ENCODE measurements at regions not wholly inside any gene's neighbourhood (a gene's known extent, or its start where the extent isn't known, plus 50 kb on each side); places are given as distances from the start of the nearest gene placed in this dataset.

DNA sequence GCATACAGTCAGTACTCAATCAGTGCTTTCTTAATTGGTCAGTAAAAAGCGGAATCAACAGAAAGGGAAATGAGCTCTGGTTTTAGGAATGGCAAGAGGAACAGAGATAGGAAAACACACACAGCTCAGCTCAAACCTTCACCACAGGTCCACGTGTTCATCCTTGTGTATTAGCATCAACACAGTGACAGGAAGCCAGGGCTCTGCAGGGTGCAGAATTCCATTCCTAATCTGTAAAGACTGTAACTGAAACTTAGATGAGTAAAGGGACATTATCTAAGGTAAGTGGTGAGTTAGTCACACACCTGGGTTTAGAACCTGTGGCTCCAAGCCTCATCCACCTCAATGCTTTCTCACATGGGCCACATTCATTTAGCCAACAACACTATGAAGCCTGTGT is 1242.2 kb upstream of the TMEM132C start:
- DNase-seq (ENCODE audit: low spot score): no peak
- TF ChIP-seq, protein P1, sequence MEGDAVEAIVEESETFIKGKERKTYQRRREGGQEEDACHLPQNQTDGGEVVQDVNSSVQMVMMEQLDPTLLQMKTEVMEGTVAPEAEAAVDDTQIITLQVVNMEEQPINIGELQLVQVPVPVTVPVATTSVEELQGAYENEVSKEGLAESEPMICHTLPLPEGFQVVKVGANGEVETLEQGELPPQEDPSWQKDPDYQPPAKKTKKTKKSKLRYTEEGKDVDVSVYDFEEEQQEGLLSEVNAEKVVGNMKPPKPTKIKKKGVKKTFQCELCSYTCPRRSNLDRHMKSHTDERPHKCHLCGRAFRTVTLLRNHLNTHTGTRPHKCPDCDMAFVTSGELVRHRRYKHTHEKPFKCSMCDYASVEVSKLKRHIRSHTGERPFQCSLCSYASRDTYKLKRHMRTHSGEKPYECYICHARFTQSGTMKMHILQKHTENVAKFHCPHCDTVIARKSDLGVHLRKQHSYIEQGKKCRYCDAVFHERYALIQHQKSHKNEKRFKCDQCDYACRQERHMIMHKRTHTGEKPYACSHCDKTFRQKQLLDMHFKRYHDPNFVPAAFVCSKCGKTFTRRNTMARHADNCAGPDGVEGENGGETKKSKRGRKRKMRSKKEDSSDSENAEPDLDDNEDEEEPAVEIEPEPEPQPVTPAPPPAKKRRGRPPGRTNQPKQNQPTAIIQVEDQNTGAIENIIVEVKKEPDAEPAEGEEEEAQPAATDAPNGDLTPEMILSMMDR (IDR thresholded peaks at IDR 0.05): no peak
- no peak overlapping the region for H3K4me3 ChIP-seq
- H3K36me3 ChIP-seq: no peaks in the 10 kb centered on the region
- no peak for ATAC-seq (ENCODE audit: insufficient number of reproducible peaks, low FRiP score, low read depth)
- H3K4me1 ChIP-seq (ENCODE audit: control insufficient read depth in 1 of 2, low read depth in 2 of 2): no peaks in the 10 kb centered on the region
- no peak overlapping the region for H3K27ac ChIP-seq
- H3K27me3 ChIP-seq (replicated peaks; ENCODE audit: insufficient read depth): no peaks in the 10 kb centered on the region
- H3K9me3 ChIP-seq: no peaks in the 10 kb centered on the region

DNA sequence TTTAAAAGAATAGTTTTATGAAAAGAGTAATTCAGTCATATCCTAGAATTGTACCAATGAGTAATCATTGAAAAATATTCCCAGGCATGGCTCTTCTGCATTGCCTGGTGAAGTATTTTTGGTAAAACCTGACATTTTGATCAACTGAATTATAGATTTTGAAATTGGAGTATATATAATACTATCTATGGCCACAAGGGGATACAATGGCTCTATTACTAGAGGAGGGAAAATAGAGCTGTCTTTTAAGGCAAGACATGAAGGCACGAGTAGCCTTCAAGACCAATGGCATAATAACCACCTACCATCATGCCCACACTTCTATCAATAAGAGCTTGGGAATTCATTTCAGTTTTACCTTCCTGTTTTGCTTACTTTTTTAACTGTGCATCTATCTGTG is 1241.4 kb upstream of the TMEM132C start:
- H3K27ac ChIP-seq: no peak overlapping the region
- no peaks in the 10 kb centered on the region for H3K9me3 ChIP-seq
- no peaks in the 10 kb centered on the region for H3K36me3 ChIP-seq
- no peak overlapping the region for H3K4me3 ChIP-seq
- no peak for ATAC-seq (ENCODE audit: insufficient number of reproducible peaks, low FRiP score, low read depth)
- no peaks in the 10 kb centered on the region for H3K27me3 ChIP-seq (replicated peaks; ENCODE audit: insufficient read depth)
- no peak for DNase-seq (ENCODE audit: low spot score)
- TF ChIP-seq, protein P1 (IDR thresholded peaks at IDR 0.05): no peak
- H3K4me1 ChIP-seq (ENCODE audit: control insufficient read depth in 1 of 2, low read depth in 2 of 2): no peaks in the 10 kb centered on the region

DNA sequence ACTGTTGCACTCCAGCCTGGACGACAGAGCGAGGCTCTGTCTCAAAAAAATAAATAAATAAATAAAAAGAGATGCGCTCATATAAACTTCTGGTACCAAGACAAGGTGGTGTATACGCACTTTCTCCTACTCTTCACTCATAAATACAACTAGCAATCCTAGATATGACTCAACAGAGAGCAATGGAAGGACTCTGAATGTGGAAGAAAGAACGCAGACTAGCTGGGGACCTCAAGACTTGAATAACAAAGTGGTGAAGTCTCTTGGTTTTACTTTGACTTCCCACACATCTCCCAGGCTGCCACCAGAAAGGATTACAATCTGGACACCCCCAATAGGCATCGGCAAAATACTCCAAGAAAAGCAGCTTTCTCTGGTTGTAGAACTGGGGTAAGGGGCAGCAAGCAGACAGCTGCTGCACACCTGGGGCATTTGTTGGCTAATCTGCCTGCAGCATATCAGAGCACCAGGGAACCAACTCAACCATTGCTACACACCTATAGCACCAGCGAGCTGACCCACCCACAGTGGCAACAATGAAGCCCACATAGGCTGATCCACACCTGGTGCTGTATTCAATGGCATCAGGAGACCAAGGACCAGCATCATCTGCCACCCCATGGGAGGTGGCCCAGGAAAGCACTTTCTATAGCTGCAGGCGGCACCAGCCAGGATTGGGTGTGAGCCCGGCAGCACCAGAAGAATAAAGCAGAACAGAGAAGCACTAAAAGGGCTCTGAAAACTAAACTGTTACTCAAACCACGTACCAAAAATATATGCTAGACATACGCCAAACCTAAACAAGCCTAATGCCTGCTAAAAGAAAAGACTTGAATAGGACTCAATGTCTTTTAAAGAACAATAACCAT is 1231.7 kb upstream of the TMEM132C start:
- Histone ChIP-seq H3K27me3 (replicated peaks; ENCODE audit: insufficient read depth) (no peaks in the 10 kb centered on the region), H3K4me3 (no peak overlapping the region), H3K4me1 (ENCODE audit: control insufficient read depth in 1 of 2, low read depth in 2 of 2) (no peaks in the 10 kb centered on the region), H3K9me3 (no peaks in the 10 kb centered on the region), H3K36me3 (no peaks in the 10 kb centered on the region), H3K27ac (no peak overlapping the region)
- no peak for ATAC-seq (ENCODE audit: insufficient number of reproducible peaks, low FRiP score, low read depth)
- TF ChIP-seq, protein P1 (IDR thresholded peaks at IDR 0.05): no peak
- no peak for DNase-seq (ENCODE audit: low spot score)

DNA sequence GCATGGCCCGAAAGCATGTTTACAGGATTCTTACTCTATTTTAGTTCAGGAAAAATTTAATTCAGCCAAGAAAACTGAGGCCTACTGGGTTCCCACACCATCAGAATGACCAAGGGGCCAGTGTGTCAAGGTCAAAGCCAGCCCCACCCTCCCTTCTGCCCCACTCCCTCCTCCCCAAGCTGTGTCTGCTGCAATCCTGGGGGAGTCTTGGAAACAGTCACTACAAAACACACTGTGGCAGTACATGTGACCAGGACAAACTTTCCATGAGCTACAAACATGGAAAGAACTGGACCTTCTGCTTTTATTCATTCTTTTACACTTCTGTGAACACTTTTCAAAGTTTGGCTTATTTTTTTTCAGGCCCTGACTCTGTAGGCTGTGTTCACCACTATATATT is 1228.8 kb upstream of the TMEM132C start:
- no peak for DNase-seq (ENCODE audit: low spot score)
- ATAC-seq (ENCODE audit: insufficient number of reproducible peaks, low FRiP score, low read depth): no peak
- no peaks in the 10 kb centered on the region for H3K4me1 ChIP-seq (ENCODE audit: control insufficient read depth in 1 of 2, low read depth in 2 of 2)
- no peaks in the 10 kb centered on the region for H3K36me3 ChIP-seq
- TF ChIP-seq, protein P1 (IDR thresholded peaks at IDR 0.05): no peak
- H3K9me3 ChIP-seq: no peaks in the 10 kb centered on the region
- no peaks in the 10 kb centered on the region for H3K27me3 ChIP-seq (replicated peaks; ENCODE audit: insufficient read depth)
- no peak overlapping the region for H3K4me3 ChIP-seq
- no peak overlapping the region for H3K27ac ChIP-seq

DNA sequence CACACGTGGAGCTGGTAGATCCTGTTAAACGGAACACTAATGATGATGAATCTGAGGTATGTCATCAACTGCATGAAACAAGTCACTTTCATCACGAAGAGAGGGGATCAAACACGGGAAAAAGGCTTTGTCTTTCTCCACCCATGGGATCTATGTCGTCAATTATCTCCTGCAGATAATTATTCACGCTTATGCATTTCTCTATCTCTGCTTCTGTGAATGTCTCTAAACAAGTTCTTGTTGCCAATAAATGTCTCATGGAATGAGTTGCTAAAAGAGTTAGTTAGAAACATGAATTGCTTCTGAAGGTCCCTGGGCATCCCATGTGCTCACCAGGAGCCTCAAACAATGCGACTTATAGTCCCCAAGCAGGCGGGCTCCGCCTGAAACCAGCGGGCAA is 1228.2 kb upstream of the TMEM132C start:
- no peak for DNase-seq (ENCODE audit: low spot score)
- no peaks in the 10 kb centered on the region for H3K4me1 ChIP-seq (ENCODE audit: control insufficient read depth in 1 of 2, low read depth in 2 of 2)
- no peak overlapping the region for H3K4me3 ChIP-seq
- TF ChIP-seq, protein P1 (IDR thresholded peaks at IDR 0.05): no peak
- ATAC-seq (ENCODE audit: insufficient number of reproducible peaks, low FRiP score, low read depth): no peak
- no peaks in the 10 kb centered on the region for H3K27me3 ChIP-seq (replicated peaks; ENCODE audit: insufficient read depth)
- no peak overlapping the region for H3K27ac ChIP-seq
- H3K36me3 ChIP-seq: no peaks in the 10 kb centered on the region
- no peaks in the 10 kb centered on the region for H3K9me3 ChIP-seq
